GM19467 (cell line): ENCODE measurements at regions not wholly inside any gene's neighbourhood (a gene's known extent, or its start where the extent isn't known, plus 50 kb on each side); places are given as distances from the start of the nearest gene placed in this dataset.

Experiments used
- ATAC-seq: cut with Tn5 transposase; IDR thresholded peaks from one replicate; pipeline ENCODE4 v1.9.1; 2021; ENCODE audit warnings: mild to moderate bottlenecking, moderate library complexity; ENCODE audit not compliant: unreplicated experiment

DNA sequence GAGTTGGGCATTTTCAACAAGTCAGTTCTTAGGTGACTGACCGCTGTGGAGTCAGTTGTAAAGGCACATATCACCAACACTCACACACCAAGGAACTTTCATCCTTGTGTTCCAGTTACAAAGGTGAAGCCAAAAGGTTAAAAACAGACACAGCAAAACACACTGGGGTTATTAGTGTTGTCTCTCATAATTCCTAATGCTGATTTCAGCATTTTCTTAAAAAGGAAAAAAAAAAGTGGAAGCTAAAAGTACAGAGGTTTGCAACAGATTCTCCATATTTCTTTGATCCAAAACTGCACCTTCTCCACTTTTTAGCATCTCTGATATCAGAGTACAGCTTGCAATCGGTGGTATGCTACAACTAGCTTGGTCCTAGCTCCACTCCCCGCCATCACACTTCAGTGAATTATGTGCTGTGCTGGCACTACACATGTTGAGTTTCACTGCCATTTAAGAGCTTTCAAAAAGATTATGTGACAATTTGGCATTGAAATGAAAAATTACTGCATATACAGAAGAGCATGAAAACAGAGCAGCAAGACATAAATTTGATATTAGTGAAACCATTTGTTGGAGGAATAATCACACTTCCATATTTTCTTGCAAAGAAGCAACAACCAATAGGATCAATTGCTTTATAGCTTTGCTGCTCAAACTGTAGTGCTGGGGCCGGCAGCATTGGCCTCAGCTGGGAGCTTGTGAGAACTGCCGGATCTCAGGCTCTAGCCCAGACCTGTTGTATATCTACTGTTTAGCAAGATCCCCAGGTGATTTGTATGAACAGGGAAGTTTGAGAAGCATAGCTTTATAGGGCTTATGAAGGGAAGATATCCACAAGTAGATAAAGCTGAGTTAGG, 62.3 kb upstream of the DAPL1 start:
- ATAC-seq, result no peak

DNA sequence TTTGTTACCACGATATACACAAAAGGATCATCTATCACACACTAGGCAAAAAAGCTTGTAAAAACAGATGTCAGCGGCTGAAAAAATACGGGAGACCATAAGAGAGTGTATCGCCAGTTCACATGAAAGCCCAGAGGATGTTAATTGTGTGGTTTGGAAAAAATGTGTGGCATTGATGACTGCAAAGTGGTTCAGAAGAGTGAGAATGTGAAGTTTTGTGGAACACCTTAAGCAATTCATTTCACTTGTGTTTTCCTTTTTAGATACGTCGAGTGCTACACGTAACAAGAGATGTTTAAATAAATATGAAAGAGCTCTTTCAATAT, 61.7 kb upstream of the DAPL1 start:
- no peak for ATAC-seq

DNA sequence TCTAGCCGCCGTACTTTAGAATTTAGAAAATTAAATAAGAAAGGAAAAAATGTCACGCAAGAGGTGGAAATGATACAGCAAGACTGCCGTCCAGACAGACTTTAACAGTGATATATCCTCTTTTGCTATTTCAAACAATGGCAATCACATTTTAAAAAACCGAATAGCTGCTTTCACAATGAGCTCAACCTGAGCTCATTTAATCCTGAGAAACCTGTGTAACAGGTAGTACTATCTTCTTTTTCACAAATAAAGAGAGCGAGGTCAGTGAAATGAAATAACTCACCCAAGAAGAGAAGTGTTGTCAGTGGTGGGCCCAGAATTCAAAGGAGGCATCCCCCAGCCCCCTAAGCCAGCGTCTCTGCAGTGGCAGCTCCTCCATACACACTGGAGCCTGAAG, 60.7 kb upstream of the DAPL1 start:
- no peak for ATAC-seq

DNA sequence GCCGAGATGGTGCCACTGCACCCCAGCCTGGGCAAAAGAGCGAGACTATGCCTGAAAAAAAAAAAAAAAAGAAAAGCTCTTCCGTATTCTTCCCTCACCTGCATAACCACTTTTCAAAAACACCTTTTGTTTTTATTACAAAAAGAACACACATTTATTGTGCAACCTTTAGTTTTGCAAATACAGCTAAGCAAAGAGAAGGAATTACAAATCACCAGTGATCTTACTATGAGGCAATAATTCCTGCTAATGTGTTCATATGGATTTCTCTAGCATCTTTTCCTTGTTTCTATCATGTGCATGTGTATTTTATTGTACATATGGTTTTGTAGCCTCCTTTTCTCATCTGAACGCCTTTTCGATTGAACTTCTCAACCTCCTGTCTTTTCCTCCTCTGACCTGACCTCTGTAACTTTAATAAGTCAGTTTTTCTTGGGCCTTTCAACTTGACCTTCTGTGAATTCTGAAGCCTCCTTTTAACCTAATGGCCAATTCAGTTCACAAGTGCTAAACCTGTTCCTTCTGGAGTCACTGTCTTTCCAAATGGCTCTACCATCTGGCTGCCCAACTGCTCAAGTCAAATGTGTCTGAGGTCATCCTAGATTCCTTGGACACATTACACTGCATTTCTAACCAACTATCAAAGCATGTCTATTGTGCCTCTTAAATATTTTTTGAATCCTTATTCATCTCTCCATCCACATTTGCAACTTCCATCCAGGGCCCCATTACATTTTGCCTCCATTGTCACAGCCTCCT, 59.1 kb upstream of the DAPL1 start:
- no peak for ATAC-seq

DNA sequence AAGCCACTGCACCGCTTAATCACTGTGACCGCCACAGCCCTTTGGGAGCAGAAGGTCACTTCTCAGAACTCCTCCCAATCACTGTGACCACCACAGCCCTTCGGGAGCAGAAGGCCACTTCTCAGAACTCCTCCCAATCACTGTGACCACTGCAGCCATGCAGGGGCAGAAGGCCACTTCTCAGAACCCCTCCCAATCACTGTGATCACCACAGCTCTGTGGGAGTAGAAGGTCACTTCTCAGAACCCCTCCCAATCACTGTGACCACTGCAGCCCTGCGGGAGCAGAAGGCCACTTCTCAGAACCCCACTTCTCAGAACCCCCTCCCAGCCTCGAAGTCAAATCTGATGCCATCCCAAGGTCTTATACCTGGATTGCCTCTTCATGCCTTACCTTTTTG, 56.8 kb upstream of the DAPL1 start:
- ATAC-seq, result no peak

DNA sequence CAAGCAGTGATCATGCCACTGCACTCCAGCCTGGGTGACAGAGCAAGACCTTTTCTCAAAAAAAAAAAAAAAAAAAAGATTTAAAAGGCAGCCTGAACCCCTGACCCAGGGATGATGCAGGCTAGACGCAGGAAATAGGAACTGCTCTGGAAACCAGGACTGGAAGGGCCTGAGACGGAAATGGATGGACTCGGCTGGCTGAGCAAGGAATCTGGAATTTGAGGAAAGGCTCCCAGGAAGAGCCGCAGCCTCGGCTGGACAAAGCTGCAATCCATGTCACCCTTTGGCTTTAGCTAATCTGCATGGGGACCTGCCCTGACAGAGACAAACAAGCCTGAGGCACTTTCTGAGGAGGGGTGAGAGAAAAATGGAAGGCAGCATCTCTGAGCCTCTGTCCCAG, 55.0 kb upstream of the DAPL1 start:
- no peak for ATAC-seq

DNA sequence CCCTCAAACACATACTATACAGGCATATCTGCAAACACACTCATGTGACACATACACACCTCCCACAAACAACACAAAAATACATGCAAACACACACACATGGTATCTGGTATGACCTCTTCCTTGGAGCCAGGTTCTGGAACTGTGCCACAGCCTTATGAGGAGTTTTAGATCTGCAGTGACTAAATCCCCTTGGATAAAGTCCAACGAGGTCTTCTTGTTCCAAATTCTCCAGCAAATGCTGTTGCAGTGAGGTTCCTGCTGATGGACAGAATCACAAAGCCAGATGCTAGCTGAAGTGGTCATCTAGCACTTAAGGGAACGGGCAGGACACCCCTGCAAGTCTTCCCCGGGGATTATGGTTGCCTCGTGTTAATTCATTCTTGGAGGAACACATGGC, 54.5 kb upstream of the DAPL1 start:
- ATAC-seq, result no peak

DNA sequence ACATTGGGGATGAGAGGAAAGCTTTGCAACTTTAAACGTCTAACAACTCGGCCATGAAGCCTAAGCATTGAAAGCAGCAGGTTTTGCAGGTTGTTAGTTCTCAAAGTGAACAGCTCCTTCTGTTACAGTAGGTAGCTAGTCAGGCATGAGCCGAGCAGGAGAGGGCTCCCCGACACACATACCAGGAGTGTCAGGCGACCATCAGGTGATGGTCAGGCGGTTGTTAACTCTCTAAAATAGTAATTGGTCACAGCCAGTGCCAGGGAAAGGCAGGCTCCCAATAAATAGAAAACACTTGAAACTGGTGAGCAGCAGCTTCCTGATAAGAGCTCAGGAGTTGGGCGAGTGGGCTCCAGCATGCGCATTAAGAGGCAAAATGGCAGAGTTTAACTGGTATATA, 53.5 kb upstream of the DAPL1 start:
- no peak for ATAC-seq

DNA sequence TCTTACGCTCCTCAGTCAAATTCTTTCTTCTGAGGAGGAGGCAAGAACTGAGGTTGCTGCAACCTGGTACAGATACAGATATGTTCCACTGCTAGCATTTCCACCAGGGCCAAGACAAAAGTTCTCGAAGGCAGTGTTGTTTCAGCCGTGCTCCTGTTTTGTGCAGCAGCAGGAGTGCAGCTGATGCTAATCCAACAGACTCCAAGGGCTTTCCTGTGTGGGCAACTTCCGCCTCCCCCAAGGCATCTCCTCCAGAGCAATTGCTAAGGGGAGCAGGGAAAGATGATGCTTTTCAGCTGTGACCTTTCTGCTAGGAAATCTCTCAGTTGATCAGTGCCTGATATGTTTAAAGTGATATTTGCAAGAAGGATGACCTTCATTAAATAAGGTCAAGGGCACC, 52.6 kb upstream of the DAPL1 start:
- ATAC-seq, result no peak

DNA sequence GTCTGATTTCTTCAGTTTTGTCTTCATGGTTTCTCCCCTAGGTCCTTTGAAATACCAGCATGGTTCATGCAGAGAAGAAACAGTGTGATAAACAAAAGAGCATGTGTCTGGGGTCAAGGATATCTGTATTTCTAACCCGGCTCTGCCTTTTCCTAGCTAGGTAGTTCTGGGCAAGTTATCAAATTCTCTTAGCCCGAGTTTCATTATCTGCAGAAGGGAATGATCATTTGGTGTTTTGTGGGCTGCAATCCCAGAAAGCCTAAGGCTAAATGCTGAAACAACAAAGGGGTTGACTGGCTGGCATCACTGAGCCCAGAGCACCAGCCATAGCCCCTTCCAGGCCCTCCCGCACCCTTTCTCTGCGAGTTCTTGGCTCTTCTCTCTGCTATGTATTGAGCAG, 51.7 kb upstream of the DAPL1 start:
- ATAC-seq, result no peak

DNA sequence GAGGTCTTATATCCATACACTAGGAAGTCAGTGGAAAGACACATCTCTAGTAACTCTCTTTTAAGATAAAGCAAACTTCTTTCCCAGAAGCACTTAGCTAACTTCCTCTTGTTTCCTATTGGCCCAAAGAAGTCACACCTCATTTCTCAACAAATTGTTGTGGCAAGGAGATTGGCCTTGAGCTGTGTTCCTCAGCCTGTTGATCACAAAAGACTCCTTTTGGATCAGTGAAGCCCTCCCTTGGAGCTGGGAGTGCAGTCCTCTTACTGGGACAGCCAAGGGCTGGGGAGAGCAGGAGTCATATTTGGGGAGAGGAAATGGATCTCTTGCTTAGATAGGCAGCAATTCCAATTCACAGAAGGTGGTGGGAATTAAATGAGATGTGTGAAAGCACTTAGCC, 51.2 kb upstream of the DAPL1 start:
- ATAC-seq, result no peak

DNA sequence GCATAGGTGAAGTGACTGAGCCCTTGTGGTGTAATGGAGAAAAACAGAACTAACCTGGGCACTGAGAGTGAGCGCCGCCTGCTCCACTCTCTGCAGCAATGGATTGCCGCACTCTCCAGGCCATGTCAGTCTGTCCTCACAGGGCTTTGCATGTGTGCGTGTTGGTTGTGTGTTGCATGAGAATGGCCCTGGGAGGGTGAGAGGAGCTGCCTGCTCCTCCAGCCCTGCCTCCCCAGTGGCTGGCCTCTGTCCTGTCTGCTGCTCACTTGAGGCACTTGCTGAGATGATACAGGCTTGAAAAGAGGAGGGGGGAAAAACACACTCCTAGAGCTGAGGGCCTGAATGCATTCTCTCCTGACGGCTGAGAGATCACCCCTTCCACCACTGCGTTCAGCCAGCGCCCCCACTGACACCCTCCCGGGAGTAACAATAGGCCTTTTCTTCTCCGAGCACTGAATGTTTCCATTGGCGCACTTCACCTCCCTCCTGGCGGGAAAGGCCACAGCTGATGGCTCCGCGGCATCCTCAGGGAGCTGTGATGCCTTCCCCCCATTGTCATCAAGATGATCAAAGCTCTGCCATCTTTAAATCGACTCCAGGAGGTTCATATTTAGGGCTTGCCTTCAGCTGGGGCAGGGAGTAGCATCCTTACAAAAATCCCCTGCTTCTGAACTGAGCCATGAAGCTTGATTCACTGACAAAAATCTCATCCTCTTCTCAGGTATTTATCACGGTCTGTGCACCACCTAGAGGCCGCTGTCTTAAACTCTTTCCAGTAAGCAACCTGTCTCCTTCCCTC, 49.9 kb upstream of the DAPL1 start:
- ATAC-seq, result peak; percentile 61
